ENCODE measurements at regions not wholly inside any gene's neighbourhood (a gene's known extent, or its start where the extent isn't known, plus 50 kb on each side); places are given as distances from the start of the nearest gene placed in this dataset.

GRCh38 chr11:104663190-104664140, 234.8 kb downstream of the CASP12 start (continued):
- TF ChIP-seq ETS1 (conservative IDR thresholded peaks at IDR 0.05; ENCODE audit: control insufficient read depth, low read depth, low read length) (no peak), ZBTB5 (IDR thresholded peaks at IDR 0.05) (no peak)

- Histone ChIP-seq H2AFZ (ENCODE audit: low read depth, low read length) (no peak overlapping the region), H4K20me1 (replicated peaks; ENCODE audit: control insufficient read depth, insufficient read depth, low read length) (no peaks in the 10 kb centered on the region), H3K9ac (ENCODE audit: insufficient read depth in 1 of 2, low read depth in 2 of 2, low read length in 2 of 2) (no peak overlapping the region), H3K79me2 (ENCODE audit: control insufficient read depth, insufficient read depth, low read length) (no peaks in the 10 kb centered on the region), H3K9me3 (replicated peaks; ENCODE audit: control insufficient read depth, insufficient read depth, low read depth, low read length) (0 out of 2 replicates have a peak, but pooled peaks cover 5% of the 10 kb centered on the region), H3K36me3 (ENCODE audit: control insufficient read depth, insufficient read depth, low read length) (no peaks in the 10 kb centered on the region), H3K27ac (ENCODE audit: extremely low read depth, low read depth, low read length) (no peak overlapping the region), H3K4me1 (replicated peaks in 1 of 2; ENCODE audit: control insufficient read depth in 2 of 2, insufficient read depth in 2 of 2, low read length in 2 of 2) (no peaks in the 10 kb centered on the region), H3K4me2 (ENCODE audit: insufficient read depth, low read length) (no peak overlapping the region), H3K27me3 (ENCODE audit: control insufficient read depth in 2 of 2, insufficient read depth in 2 of 2, low read length in 2 of 2) (no peaks in the 10 kb centered on the region), H3K9me1 (ENCODE audit: control insufficient read depth, insufficient read depth, low read length) (no peaks in the 10 kb centered on the region), H3K4me3 (no peak overlapping the region)
- WGBS (ENCODE audit: insufficient coverage, low coverage, missing lambda C conversion rate) = 0% methylated on average over 1 of the region's 1 CpG
- intact Hi-C loops (cut with micrococcal nuclease) (no loop called here), in situ Hi-C loops (cut with MboI) (no loop called here)
- FAIRE-seq (no peak), DNase-seq (ENCODE audit: extremely low read depth in 1 of 4, low spot score in 3 of 4) (no peak), ATAC-seq (no peak)
- ChIA-PET CTCF (ENCODE audit: low intra/inter-chr PET ratio) (no interaction called here), POLR2A (no interaction called here)
- no TSS peak for BruUV-seq (replicated peaks)
- TF ChIP-seq HMGXB4 (CRISPR knock-in tag; IDR thresholded peaks at IDR 0.05) = no peak
- no peak for TF ChIP-seq TEAD1 (CRISPR knock-in tag; IDR thresholded peaks at IDR 0.05)
- TF ChIP-seq BRD9 (IDR thresholded peaks at IDR 0.05; ENCODE audit: low read depth, partially characterized antibody) = no peak
- no peak for TF ChIP-seq CHAMP1 (IDR thresholded peaks at IDR 0.05)
- no peak for TF ChIP-seq SNIP1 (IDR thresholded peaks at IDR 0.05; ENCODE audit: low read depth)
- no peak for TF ChIP-seq TCF7 (IDR thresholded peaks at IDR 0.05; ENCODE audit: borderline replicate concordance)
- no peak for TF ChIP-seq HSF4 (CRISPR knock-in tag; IDR thresholded peaks at IDR 0.05; ENCODE audit: borderline replicate concordance)
- TF ChIP-seq IRF1 (CRISPR knock-in tag; IDR thresholded peaks at IDR 0.05; ENCODE audit: borderline replicate concordance) = no peak
- TF ChIP-seq ZNF408 (CRISPR knock-in tag; IDR thresholded peaks at IDR 0.05; ENCODE audit: low read depth) = no peak
Observed at GRCh38 chr11:104661901-104662300, 236.4 kb downstream of the CASP12 start.

Measured in K562 (cell line).